ENCODE measurements at regions not wholly inside any gene's neighbourhood (a gene's known extent, or its start where the extent isn't known, plus 50 kb on each side); places are given as distances from the start of the nearest gene placed in this dataset.
"Not testable (repeated sequence)": the region's sequence is repeated elsewhere in the genome, so short reads cannot be mapped to it uniquely, and the experiment has no call there.

DNA sequence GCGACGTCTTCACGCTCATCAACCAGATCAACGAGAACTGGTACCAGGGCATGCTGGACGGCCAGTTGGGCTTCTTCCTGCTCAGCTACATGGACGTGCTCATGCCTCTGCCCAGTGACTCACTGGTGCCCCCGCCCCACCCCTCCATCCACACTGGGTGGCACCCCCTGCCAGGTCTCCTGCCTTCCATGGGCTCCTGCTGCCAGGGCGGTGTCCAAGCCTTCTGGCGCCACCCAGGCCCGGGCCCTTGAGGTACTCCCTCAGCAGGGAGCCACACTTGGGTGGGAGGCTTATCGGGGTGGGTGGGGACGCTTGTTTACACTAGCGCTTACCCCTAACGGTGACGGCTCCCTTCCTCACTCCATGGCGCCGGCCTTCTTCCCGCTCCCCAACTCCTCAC, 148.2 kb downstream of the GOSR1 start:
- DNase-seq = not testable (repeated sequence)

DNA sequence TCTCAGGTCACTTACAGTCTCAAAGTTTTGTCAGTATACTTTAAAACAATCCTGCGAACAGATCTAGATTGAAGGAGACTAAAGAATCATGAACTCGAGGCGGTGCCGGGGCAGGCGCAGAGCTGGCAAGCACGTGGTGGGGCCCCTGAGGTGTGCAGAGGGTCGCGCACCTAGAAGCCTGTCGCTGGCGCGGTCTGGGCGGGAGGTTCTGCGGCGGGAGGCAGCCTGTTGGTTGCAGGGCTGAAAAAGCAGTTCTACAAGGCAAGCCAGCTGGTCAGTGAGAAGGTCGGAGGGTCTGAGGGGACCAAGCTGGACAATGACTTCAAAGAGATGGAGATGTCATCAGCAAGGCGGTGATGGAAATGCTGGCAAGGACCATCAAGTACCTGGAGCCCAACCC, 147.0 kb downstream of the GOSR1 start:
- DNase-seq = not testable (repeated sequence)

DNA sequence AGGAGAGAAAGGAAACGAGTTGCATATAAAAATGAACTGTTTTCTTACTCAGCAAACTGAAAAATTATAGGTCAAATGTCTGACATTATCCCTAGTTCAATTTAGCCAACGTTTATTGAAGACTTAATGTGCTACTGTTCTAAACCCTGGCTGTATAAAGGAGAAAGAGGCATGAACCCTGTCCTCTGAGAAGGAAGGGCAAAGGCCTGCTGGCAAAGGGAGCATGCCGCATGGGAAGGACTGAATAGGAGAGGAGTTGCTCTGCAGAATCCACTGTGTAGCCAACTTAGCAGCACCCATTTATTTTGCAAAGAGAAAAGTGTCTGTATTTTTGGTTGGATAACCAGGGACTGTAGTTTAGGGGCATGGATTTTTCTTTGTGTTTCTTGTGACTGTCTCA, 132.5 kb downstream of the GOSR1 start:
- DNase-seq = not testable (repeated sequence)

DNA sequence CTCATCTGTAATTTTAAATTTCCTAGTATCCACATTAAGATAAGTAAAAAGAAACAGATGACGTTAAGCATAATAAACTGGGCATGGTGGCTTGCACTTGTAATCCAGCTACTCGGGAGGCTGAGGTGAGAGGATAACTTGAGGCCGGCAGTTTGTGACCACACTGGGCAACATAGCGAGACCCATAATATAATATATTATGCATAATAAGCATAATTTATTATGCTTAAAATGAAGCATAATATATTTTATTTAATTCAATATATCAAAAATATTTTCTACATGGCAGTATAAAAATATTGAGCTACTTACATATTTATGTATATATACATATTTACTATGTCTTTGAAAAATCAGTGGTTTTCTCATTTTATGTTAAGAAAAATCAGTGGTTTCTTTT, 128.3 kb downstream of the GOSR1 start:
- no peak for DNase-seq

DNA sequence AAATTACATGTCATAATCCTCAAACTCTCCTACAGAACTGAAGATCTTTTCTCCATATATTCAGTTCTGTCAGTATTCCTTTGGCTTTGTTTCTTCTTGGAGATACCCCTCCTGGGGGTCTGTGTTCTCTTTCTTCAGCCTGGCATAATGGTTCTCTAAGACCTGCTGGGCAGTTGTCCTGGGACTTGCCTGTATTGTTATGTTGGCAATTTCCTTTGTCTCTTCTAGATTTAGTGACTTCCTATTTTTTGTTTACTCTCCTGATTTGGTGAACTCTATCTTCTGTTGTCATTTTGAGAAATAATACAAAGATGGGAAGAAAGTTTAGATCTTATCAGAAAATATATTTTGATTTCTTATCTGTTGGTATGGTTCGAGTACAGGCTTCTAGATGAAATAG, 127.8 kb downstream of the GOSR1 start:
- DNase-seq = no peak

DNA sequence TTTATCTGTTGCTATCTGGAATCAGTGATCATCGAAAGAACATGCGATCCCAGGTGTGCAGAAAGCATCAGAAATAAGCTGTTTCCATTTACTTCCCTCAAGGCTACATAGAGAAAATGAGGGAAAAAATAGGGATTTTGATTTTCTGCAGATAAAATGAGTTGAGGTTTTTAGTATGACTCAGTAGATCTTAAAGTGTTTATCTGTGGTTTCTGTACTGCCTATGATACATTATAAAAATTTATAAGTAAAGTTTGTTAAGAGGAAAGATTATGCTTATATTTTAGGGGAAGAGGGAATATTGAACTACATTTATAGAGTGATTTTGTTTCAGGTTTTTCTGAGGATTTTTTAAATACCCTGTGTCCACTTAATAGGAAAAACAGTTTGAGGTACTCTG, 125.2 kb downstream of the GOSR1 start:
- DNase-seq = not testable (repeated sequence)

DNA sequence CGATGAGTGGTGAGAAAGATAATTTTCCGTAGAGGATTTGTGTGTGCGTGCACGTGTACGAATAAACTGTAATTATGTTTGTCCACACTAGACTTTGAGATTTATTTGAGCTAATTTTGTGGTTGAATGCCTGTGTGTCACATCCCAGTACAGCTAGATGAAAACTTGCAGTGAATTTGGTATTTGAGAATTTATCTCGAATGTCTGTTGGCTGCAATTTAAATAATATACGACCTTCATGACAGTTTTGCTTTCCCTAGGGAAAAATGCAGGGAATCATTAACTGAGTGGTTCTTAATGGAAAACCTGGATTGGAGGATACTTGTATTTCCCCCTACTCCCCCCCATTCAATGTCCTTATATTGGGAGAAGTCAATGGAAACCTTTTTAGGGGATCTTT, 124.8 kb downstream of the GOSR1 start:
- not testable (repeated sequence) for DNase-seq

DNA sequence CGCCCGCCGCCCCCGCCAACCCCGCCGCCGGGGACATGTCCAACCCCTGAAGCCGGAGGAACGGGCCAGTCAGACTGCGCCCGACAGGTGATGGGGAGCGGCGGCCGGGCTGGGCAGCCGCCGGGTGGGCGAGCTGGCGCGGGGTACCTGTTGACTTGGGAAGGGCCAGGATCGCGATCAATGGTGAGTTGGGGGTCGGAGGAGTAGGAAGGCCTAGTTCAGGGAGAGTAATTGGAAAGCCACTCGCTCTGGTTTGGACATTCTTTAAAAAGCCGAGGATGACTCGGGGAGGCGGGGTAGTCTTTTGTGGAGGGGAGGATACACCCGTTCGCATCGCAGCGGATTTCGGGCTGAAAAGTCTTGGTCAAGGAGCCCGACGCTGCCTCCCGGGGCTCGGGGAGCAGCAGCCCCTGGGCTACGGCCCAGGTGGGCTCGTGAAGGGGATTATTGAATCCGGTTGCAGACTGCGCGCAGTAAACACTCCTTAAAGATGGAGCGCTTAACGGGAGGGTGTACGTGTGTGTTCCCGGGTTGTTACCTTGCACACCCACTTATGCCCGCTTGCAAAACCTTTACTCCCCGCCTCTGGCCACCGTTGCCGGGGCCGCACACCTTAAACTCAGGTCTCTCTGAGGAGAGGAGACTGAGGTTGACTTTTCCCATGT, 123.8 kb downstream of the GOSR1 start:
- no peak for DNase-seq

DNA sequence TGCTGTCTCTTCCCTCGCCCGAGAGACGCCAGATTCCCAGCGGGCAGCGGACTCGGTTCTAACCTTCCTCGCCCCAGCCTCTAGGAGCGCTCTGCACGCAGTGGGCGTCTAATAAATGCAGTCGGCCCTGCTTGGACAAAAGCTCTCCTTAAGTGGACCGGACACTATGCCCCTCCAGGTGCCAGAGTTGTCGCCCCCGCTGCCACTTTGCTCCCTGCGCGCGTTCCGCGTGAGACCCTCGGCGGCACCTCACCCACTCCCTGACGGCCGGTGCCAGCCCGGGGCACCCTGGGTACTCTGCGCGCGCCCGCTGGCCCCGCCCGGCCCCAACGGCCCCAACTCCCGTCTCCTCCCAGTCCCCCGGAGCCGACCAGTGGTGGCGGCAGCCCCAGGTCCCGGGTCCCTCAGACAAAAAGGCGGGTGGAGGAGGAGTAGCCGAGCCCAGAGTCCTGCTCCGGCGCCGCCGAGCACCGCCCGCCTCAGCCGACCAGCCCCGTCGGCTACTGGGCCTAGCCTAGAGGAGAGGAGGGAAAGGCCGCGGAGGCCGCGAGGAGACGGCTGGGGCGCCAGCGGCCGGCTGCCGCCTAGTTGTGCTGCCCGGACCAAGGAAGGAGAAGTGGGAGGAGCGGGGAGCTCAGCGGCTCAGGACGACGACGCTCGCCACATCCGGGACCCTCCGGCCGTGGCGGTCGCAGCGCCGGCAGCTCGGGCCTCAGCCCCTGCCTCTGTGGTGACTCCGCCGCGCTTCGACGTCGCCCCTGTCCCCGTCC, 123.0 kb downstream of the GOSR1 start:
- DNase-seq = peak; percentile 62 to 75

DNA sequence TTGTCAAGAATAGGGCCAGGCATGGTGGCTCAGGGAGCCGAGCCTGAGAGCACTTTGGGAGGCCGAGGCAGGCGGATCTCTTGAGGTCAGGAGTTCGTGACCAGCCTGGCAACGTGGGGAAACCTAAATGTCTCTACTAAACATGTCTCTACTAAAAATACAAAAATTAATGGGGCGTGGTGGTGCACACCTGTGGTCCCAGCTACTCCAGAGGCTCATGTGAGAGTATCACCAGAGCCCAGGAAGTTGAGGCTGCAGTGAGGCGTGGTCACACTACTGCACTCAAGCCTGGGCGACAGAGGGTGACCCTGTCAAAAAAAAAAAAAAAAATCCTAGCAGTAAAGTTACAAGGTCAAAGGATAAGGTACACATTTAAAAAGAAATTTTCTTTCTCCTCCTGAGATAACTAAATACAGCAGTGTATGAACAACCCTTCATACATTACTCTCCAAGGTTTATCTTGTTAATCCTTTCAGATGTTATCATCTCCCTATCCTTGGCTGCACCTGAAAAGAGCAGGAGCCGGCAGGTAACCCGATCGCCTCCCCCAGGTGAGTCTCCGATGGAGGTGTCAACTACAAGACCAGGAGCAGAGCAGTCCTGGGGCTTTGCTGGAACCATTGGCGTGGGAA, 122.3 kb downstream of the GOSR1 start:
- no peak for DNase-seq

DNA sequence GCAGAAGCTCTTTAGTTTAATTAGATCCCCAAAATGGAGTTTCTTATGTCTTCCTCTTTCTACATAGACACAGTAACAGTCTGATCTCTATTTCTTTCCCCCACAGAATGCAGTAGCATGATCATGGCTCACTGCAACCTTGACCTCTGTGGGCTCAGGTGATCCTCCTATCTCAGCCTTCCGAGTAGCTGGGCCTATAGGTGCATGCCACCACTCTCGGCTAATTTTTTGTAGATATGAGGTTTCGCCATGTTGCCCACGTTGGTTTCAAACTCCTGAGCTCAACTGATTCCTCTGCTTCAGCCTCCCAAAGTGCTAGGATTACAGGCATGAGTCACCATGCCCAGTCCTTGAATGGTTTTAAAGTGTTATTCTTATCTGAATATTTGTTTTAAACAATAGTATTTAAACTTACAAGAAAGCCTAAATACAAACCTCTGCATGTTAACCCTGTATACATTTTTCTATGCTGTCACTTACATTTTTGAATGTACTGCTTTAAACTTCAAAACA, 120.6 kb downstream of the GOSR1 start:
- DNase-seq = no peak

DNA sequence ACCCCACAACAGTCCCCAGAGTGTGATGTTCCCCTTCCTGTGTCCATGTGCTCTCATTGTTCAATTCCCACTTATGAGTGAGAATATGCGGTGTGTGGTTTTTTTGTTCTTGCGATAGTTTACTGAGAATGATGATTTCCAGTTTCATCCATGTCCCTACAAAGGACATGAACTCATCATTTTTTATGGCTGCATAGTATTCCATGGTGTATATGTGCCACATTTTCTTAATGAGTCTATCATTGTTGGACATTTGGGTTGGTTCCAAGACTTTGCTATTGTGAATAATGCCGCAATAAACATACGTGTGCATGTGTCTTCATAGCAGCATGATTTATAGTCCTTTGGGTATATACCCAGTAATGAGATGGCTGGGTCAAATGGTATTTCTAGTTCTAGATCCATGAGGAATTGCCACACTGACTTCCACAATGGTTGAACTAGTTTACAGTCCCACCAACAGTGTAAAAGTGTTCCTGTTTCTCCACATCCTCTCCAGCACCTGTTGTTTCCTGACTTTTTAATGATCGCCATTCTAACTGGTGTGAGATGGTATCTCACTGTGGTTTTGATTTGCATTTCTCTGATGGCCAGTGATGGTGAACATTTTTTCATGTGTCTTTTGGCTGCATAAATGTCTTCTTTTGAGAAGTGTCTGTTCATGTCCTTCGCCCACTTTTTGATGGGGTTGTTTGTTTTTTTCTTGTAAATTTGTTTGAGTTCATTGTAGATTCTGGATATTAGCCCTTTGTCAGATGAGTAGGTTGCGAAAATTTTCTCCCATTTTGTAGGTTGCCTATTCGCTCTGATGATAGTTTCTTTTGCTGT, 120.0 kb downstream of the GOSR1 start:
- DNase-seq = not testable (repeated sequence)

DNA sequence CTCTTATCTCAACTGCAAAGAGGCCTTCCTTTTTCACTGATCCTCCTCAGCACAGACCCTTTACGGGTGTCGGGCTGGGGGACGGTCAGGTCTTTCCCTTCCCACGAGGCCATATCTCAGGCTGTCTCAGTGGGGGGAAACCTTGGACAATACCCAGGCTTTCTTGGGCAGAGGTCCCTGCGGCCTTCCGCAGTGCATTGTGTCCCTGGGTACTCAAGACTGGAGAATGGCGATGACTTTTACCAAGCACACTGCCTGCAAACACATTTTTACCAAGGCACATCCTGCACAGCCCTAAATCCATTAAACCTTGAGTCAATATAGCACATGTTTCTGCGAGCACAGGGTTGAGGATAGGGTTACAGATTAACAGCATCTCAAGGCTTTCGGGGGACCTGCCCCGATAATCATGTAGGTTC, 117.8 kb downstream of the GOSR1 start:
- not testable (repeated sequence) for DNase-seq

DNA sequence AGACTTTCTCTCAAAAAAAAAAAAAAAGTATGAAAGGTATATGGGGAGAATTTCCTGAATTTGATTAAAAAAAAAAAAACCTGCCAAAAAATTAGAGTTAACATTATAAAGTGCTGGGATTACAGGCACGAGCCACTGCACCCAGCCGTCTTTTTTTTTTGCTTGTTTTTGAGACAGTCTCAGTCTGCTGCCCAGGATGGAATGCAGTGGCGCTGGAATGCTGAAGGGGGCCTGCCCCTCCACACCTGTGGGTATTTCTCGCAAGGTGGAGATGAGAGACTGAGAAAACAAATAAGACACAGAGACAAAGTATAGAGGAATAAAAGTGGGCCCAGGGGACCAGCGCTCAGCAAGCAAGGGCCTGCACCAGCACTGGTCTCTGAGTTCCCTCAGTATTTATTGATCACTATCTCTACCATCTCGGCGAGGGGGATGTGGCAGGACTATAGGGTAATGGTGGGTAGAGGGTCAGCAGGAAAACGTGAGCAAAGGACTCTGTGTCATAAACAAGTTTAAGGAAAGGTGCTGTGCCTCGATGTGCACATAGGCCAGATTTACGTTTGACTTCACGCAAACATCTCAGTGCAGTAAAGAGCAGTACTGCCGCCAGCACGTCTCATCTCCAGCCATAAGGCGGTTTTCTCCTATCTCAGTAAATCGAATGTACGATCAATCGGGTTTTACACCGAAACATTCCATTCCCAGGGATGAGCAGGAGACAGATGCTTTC, 117.2 kb downstream of the GOSR1 start:
- DNase-seq = no peak

DNA sequence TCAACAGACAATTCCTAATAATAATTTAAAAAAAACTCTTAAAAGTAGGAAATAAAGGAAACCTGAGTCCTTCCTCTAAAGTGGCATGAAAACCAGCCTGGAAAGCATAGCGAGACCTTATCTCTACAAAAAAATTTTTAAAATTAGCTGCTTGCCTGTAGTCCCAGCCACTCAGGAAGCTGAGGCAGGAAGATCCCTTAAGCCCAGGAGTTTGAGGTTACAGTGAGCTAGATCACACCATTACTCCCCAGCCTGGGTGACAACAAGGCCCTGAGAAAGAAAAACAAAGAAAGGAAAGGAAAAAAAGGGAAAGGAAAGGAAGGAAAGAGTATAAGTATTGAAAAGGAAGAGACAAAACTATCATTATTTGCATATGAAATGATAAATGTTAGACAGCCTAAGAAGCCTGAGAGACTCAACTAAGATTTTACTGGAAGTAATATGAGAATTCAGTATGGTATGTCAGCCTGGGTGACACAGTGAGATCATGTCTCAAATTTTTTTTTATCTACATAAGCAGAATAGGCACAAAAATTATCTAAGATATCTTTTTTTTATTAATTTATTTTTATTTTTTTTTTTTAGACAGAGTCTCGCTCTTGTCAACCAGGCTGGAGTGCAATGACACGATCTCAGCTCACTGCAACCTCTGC, 113.0 kb downstream of the GOSR1 start:
- DNase-seq = no peak

DNA sequence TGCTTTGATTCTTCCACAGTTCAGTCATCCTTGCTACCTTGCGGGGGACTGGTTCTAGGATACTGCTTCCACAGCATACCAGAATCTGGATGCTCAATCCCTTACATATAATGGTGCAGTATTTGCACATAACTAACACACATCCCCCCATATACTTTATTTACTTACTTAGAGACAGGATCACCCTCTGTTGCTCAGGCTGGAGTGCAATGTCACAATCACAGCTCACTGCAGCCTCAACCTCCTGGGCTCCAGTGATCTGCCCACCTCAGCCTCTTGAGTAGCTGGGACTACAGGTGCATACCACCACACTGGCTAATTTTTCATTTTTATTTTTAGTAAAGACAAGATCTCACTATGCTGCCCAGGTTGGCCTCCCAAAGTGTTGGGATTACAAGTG, 112.2 kb downstream of the GOSR1 start:
- no peak for DNase-seq

DNA sequence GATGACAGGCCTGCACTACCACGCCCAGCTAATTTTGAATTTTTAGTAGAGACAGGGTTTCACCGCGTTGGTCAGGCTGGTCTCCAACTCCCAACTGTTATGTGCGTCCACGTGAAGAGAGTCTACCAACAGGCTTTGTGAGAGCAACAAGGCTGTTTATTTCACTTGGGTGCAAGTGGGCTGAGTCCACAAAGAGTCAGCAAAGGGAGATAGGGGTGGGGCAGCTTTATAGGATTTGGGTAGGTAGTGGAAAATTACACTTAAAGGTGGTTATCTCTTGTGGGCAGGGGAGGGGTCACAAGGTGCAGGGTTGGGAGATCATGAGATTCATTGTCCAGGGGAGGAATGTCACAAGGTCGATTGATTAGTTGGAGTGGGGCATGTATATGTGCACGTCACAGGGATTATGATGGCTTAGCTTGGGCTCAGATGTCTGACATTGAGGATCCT, 111.6 kb downstream of the GOSR1 start:
- DNase-seq = no peak

DNA sequence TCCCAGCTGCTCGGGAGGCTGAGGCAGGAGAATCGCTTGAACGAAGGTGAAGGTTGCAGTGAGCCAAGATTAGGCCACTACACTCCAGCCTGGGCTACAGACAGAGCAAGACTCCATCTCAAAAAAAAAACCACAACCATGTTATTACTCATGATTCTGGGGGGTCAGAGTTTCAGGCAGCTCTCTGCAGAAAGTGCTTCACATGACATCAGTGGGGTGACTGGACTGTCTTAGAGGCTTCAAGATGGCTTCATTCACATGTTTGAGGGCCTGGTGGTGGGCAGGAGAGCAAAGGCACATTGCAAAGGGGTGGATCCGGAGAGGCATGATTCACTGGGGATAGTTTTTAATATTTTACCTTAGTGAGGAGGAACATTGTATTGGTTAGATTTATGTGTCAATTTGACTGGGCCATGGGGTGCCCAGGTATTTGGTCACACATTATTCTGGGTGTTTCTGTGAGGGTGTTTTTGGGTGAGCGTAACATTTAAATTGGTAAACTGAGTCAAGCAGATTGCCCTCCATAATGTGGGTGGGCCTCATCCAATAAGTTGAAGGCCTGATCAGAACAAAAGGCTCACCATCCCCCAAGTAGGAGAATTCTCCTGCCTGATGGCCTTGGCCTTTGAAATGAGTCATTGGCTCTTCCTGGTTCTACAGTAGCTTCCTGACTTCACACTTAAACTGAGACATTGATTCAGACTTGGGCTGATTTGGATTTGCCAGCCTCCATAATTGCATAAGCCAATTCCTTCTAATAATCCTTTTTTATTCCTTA, 109.8 kb downstream of the GOSR1 start:
- no peak for DNase-seq

DNA sequence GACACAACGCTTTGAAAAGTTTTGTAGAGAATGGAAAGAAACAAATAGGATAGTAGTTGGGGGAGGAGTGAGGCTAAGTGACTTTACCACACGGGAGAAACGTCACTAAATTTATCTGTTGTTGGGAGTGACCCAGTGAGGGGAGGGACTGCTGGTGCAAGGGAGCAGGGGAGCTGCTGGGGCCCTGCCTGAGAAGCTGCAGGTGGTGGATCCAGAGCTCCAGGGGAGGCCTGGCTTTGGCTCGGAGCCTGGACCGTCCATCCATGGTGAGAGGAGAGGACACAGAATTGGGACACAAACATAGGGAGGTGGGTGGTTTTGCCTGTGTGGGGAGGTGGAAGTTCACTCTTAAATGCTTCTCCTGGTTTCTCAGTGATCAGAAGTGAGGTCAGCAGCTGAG, 107.6 kb downstream of the GOSR1 start:
- no peak for DNase-seq

DNA sequence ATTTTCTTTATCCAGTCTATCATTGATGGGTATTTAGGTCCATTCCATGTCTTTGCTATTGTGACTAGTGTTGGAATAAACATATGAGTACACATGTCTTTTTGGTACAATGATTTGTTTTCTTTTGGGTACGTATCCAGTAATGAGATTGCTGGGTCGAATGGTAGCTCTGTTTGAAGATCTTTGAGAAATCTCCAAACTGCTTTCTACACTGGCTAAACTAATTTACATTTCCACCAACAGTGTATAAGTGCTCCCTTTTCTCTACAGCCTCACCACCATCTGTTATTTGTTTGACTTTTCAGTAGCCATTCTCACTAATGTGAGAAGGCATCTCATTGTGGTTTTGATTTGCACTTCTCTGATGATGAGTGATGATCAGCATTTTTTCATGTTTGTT, 103.7 kb downstream of the GOSR1 start:
- no peak for DNase-seq
